ENCODE measurements at regions not wholly inside any gene's neighbourhood (a gene's known extent, or its start where the extent isn't known, plus 50 kb on each side); places are given as distances from the start of the nearest gene placed in this dataset.

GRCh38 chr9:106678273-106678672, 184.7 kb upstream of the ZNF462 start:
- no peak for DNase-seq

DNA sequence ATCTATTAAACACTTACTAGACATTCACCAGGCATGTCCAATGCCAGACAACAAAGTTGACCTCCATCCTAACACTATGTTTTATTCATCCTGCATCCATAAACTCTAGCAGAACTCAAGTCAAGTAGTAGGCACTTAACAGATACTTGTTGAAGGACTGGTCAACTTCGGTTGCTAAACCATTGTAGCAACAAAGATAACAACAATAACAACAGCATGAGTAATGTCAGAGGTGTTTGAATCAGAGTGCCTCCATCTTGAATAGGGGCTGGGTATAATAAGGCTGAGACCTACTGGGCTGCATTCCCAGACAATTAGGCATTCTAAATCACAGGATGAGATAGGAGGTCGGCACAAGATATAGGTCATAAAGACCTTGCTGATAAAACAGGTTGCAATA, 180.5 kb upstream of the ZNF462 start:
- DNase-seq, result no peak

DNA sequence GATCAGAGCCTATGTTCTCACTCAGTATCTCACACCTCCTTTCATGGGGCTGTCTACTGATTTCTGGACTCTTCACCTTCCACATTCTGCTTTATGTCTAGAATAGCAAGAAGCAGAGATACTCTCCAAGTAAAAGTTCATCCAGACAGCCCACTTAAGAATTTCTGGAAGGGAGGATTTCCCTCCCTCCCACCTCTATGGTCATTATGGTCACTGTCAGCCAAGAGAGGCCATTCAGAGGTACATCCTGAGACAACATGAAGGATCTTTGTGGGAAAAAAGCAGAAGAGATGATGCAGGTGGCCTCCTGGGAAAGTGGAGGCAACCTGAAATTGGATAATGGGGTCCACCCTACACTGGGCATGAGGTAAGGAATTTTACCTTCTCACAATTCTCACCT, 179.5 kb upstream of the ZNF462 start:
- no peak for DNase-seq

- no peak for DNase-seq
Measured at GRCh38 chr9:106684940-106685695, 177.8 kb upstream of the ZNF462 start.

GRCh38 chr9:106689089-106689488, 173.9 kb upstream of the ZNF462 start:
- no peak for DNase-seq

DNA sequence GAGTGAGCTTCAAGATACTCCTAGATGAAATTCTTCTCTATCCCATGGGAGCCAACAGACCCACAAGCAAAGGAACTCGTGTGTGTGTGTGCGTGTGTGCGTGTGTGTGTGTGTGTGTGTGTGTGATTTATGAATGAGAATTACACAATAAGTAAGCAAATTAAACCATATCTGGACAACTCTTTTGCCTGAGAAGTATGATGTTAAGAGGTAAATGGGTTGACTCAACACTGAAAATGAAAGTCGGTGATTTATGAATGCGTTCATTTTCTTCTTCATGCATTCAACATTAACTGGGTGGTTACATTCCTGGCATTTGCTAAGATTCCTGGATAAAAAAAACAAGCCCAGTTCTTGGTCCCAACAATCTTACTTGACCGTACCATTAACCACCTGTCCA, 171.3 kb upstream of the ZNF462 start:
- DNase-seq, result no peak

DNA sequence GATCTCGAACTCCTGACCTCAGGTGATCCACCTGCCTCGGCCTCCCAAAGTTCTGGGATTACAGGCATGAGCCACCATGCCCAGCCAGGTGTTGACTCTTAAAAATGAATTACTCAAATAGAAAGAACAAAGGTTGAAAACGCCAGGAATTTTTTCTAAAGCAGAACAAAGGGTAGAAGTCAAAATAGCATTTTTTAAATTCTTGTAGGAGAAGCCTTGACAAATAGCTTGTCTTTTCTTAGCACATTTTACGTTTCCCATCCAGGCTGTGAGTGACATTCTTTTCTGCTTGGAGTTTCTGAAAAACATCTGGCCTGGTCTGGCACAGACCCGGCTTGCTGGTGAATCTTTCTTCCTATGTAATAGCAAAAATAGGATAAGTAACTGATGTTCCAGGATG, 169.4 kb upstream of the ZNF462 start:
- no peak for DNase-seq

DNA sequence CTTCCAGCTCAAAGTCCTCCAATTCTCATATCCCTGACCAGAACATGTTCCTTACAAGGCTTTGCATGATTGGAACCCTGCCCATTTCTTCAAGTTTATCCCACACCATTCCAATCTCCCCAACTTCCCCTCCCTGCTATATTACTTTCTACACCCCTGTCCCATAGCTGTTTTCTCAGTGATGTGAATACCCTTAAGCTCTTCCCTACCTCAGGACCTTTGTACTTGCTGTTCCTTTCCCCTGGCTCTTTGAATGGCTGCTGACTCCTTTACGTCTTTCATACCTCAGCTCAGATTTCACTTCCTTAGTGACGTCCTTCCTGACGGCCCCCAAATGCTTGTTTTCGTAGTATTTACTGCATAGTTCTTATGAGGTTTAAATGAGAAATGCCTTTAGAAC, 166.2 kb upstream of the ZNF462 start:
- no peak for DNase-seq

DNA sequence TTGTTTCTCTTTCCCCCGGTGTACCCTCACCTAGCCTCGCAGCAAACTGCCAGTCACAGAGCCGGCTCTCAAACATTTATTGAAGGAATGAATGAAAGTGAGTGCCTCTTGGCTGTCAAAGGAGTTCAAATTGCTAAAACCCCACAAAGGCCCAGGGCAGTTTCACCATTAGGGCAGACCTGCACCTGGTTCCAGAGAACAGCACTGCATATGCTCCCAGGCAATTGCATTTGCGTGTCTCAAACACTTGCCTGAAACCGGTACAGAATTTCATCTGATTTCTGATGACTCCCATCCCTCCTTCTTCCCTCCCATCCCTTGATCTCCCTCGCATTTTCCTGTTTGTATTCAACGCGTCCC, 165.6 kb upstream of the ZNF462 start:
- no peak for DNase-seq

GRCh38 chr9:106697750-106698502, 165.0 kb upstream of the ZNF462 start:
- no peak for DNase-seq

- DNase-seq, result no peak
Measured at GRCh38 chr9:106700676-106701075, 162.3 kb upstream of the ZNF462 start.

DNA sequence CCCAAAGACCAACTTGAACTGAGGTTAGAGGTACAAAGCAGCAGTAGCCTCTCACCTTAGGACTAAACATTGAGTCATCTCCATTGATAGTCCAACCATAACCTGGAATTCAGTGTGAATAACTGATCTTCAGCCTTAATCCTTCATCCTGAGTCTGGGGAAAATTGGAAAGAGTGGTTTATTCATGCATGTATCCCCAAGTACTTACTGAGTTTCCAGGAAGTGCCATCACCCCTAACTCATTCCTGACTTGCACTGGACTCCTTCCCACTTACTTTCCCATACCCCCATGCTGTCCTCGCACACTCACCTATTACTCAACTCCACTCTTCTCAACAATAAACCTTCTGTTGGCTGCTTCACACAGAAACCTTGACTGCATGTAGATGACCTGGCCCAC, 161.4 kb upstream of the ZNF462 start:
- no peak for DNase-seq

- no peak for DNase-seq
Measured at GRCh38 chr9:106704056-106704615, 158.8 kb upstream of the ZNF462 start.

- no peak for DNase-seq
Measured at GRCh38 chr9:106707291-106707690, 155.7 kb upstream of the ZNF462 start.

GRCh38 chr9:106707738-106708474, 155.1 kb upstream of the ZNF462 start:
- DNase-seq, result no peak

GRCh38 chr9:106708475-106709146, 154.4 kb upstream of the ZNF462 start:
- no peak for DNase-seq

- DNase-seq, result no peak
Measured at GRCh38 chr9:106712279-106712678, 150.7 kb upstream of the ZNF462 start.

DNA sequence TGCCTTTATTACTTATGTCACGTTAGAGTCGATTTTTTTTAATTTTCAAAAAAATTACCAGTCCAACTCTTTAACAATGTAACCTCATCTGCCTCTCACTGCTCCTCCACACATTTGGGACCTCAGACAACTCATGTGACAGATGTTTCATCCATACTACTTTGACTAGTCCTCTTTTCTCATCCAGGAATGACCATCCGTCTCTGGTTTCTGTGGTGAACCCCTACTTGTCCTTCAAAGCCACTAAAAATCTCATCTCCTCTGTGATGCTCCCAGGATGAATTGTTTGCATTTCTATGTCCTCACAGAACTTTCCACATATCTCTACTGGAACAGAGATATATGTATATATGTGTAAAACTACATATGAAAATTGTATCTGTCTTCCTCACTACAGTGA, 149.8 kb upstream of the ZNF462 start:
- no peak for DNase-seq

GRCh38 chr9:106716820-106717219, 146.1 kb upstream of the ZNF462 start:
- no peak for DNase-seq

DNA sequence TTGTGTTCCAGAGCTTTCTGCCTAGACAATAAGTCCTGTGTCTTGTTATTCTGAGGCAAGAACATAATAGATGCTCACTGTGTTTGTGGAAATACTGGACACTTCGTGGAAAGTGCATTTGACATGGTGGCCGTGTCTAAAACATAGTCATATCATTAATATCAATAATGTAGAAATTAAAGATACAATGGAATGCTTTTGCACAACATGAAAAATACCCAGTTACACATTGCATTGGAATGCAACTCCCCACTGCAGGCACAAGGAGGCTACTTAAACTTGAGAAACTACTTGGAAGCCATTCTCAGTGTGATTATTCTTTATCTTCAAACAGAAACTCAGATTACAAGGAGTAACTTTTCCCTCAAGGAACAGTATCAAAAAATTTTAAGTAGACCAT, 145.3 kb upstream of the ZNF462 start:
- no peak for DNase-seq

DNA sequence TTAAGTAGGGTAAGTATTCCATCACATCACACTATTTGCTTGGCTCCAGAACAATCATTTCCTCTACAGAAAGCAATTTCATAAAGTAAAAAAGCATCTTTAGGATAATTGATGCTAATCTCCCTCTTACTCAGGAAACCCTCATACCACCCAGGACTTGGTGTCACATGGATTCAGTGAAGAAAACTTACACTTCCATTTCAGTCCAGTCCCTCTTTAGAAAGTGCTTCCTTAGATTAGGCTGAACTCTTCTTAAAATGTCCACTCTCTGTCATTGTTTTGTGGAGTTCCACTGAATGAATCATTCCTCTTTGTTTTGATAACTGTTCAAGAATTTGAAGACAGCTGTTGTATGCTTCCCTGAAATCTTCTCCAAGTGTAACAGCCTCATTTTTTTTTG, 144.0 kb upstream of the ZNF462 start:
- DNase-seq, result no peak

DNA sequence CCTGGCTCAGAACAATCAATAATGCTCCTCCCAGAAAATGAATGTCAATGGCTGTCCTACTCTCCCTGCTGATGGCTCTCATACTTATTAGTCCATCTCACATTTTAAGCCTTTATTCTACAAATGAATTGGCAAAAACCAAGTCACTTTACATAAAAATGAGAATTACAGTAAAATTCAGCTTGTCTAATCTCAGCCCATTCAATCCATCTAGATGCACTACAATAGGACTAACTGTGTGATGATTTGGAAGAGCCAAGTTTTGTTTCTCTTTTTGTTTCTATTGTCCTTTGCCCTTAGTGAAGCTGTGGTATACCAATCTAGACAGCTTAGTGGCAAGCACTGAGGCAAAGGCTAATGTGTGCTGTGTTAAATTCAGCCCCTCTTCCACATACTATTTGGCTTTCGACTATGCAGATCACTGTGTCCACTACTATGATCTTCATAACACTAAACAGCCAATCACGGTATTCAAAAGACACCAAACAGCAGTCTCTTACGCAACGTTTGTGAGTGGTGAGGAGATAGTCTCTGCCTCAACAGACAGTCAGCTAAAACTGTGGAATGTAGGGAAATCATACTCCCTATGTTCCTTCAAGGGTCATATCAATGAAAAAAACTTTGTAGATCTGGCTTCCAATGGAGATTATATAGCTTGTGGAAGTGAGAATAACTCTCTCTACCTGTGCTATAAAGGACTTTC, 140.8 kb upstream of the ZNF462 start:
- DNase-seq, result no peak
